PC-9 (cell line): ENCODE measurements at regions not wholly inside any gene's neighbourhood (a gene's known extent, or its start where the extent isn't known, plus 50 kb on each side); places are given as distances from the start of the nearest gene placed in this dataset.

Experiments
- EZH2 ChIP-seq: fragments of 200-600 bp; sonication (generic); IDR thresholded peaks from 2 replicates; pipeline ENCODE4 v1.8.0; 2017; ENCODE audit warnings: antibody characterized with exemption, low read depth
- TF ChIP-seq, protein P1 (sequence below): fragments of 200-600 bp; sonication (generic); conservative IDR thresholded peaks from 2 replicates; pipeline ENCODE4 v1.6.1; 2017; ENCODE audit warnings: mixed run types, antibody characterized with exemption, mild to moderate bottlenecking, moderate library complexity

GRCh38 chr2:191556463-191556862 is 121.5 kb upstream of the NABP1 start:
- TF ChIP-seq, protein P1, sequence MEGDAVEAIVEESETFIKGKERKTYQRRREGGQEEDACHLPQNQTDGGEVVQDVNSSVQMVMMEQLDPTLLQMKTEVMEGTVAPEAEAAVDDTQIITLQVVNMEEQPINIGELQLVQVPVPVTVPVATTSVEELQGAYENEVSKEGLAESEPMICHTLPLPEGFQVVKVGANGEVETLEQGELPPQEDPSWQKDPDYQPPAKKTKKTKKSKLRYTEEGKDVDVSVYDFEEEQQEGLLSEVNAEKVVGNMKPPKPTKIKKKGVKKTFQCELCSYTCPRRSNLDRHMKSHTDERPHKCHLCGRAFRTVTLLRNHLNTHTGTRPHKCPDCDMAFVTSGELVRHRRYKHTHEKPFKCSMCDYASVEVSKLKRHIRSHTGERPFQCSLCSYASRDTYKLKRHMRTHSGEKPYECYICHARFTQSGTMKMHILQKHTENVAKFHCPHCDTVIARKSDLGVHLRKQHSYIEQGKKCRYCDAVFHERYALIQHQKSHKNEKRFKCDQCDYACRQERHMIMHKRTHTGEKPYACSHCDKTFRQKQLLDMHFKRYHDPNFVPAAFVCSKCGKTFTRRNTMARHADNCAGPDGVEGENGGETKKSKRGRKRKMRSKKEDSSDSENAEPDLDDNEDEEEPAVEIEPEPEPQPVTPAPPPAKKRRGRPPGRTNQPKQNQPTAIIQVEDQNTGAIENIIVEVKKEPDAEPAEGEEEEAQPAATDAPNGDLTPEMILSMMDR = no peak
- no peak for TF ChIP-seq EZH2
